IPS-18c (cell line): ENCODE measurements at regions not wholly inside any gene's neighbourhood (a gene's known extent, or its start where the extent isn't known, plus 50 kb on each side); places are given as distances from the start of the nearest gene placed in this dataset.

ENCODE experiments used
- H3K4me3 ChIP-seq: 2 replicates; pipeline ENCODE4 v1.7.0; 2013; ENCODE audit warnings: low read depth, mild to moderate bottlenecking, low read length, moderate library complexity; ENCODE audit not compliant: insufficient read depth
- H3K9me3 ChIP-seq: one replicate; pipeline ENCODE4 v1.6.1; 2013; ENCODE audit warnings: mild to moderate bottlenecking, low read length, moderate library complexity; ENCODE audit not compliant: control insufficient read depth, insufficient read depth

GRCh38 chr17:70862295-70862694 lies 693.0 kb downstream of the KCNJ2 start:
- Histone ChIP-seq H3K9me3 (peaks cover 3% of the 10 kb centered on the region), H3K4me3 (no peak overlapping the region)

- H3K4me3 ChIP-seq = no peak overlapping the region
- peaks cover 3% of the 10 kb centered on the region for H3K9me3 ChIP-seq
These were observed 694.3 kb downstream of the KCNJ2 start for GRCh38 chr17:70863436-70864248.

- H3K4me3 ChIP-seq = no peak overlapping the region
- peaks cover 3% of the 10 kb centered on the region for H3K9me3 ChIP-seq
These were observed 696.9 kb downstream of the KCNJ2 start for GRCh38 chr17:70865993-70866804.

GRCh38 chr17:70868149-70868548 lies 698.8 kb downstream of the KCNJ2 start:
- Histone ChIP-seq H3K4me3 (no peak overlapping the region), H3K9me3 (no peaks in the 10 kb centered on the region)

GRCh38 chr17:70869402-70870085 lies 700.2 kb downstream of the KCNJ2 start:
- Histone ChIP-seq H3K4me3 (no peak overlapping the region), H3K9me3 (no peaks in the 10 kb centered on the region)

- H3K4me3 ChIP-seq = no peak overlapping the region
- H3K9me3 ChIP-seq = no peaks in the 10 kb centered on the region
These were observed 702.0 kb downstream of the KCNJ2 start for GRCh38 chr17:70871180-70871818.

GRCh38 chr17:70872103-70872502 lies 702.8 kb downstream of the KCNJ2 start:
- H3K9me3 ChIP-seq = no peaks in the 10 kb centered on the region
- H3K4me3 ChIP-seq = no peak overlapping the region

- H3K9me3 ChIP-seq = no peaks in the 10 kb centered on the region
These were observed 706.5 kb downstream of the KCNJ2 start for GRCh38 chr17:70875729-70876310.

GRCh38 chr17:70878879-70879278 lies 709.5 kb downstream of the KCNJ2 start:
- no peak overlapping the region for H3K4me3 ChIP-seq
- H3K9me3 ChIP-seq = no peaks in the 10 kb centered on the region

More at GRCh38 chr17:70875729-70876310, 706.5 kb downstream of the KCNJ2 start:
- H3K4me3 ChIP-seq = no peak overlapping the region

- Histone ChIP-seq H3K9me3 (no peaks in the 10 kb centered on the region), H3K4me3 (no peak overlapping the region)
These were observed 710.1 kb downstream of the KCNJ2 start for GRCh38 chr17:70879401-70879800.

- no peaks in the 10 kb centered on the region for H3K9me3 ChIP-seq
- H3K4me3 ChIP-seq = no peak overlapping the region
These were observed 711.8 kb downstream of the KCNJ2 start for GRCh38 chr17:70881093-70881492.

- H3K9me3 ChIP-seq = no peaks in the 10 kb centered on the region
- no peak overlapping the region for H3K4me3 ChIP-seq
These were observed 713.2 kb downstream of the KCNJ2 start for GRCh38 chr17:70882504-70882903.

GRCh38 chr17:70886648-70887047 lies 717.3 kb downstream of the KCNJ2 start:
- H3K4me3 ChIP-seq = no peak overlapping the region
- no peaks in the 10 kb centered on the region for H3K9me3 ChIP-seq

- Histone ChIP-seq H3K4me3 (no peak overlapping the region), H3K9me3 (no peaks in the 10 kb centered on the region)
These were observed 719.0 kb downstream of the KCNJ2 start for GRCh38 chr17:70888324-70888723.

- Histone ChIP-seq H3K4me3 (no peak overlapping the region), H3K9me3 (peaks cover 2% of the 10 kb centered on the region)
These were observed 722.0 kb downstream of the KCNJ2 start for GRCh38 chr17:70891306-70891705.

GRCh38 chr17:70892527-70892926 lies 723.2 kb downstream of the KCNJ2 start:
- Histone ChIP-seq H3K4me3 (no peak overlapping the region), H3K9me3 (peaks cover 2% of the 10 kb centered on the region)

GRCh38 chr17:70896843-70897242 lies 727.5 kb downstream of the KCNJ2 start:
- H3K9me3 ChIP-seq = peaks cover 5% of the 10 kb centered on the region
- H3K4me3 ChIP-seq = no peak overlapping the region
